K562 (cell line): ENCODE measurements at regions not wholly inside any gene's neighbourhood (a gene's known extent, or its start where the extent isn't known, plus 50 kb on each side); places are given as distances from the start of the nearest gene placed in this dataset.

ENCODE experiments used
- ATAC-seq: fragments of 200-7000 bp; cut with Tn5 transposase; 3 replicates; pipeline ENCODE4 v1.9.1; 2020; ENCODE audit warnings: moderate library complexity
- BruUV-seq: library from RNA; stranded (reverse); fragments of 400-500 nt; replicated peaks from 2 replicates; lab custom pipeline; 2021; lab: Mats Ljungman, UMichigan
- CTCF ChIA-PET: fragments of 300-600 bp; formaldehyde crosslinking; extraction: SDS; loops from one replicate; lab custom pipeline; 2021; ENCODE audit warnings: low intra/inter-chr PET ratio; lab: Yijun Ruan, JAX
- POLR2A ChIA-PET: fragments of 300-600, 350-650 bp; sonication (Branson Sonifier 250); formaldehyde crosslinking; extraction: SDS; loops from one replicate; lab custom pipeline; 2021; ENCODE audit warnings: antibody characterized with exemption, inconsistent platforms; lab: Yijun Ruan, JAX
- DNase-seq, 4 experiments: peaks; one replicate each; pipeline versions ENCODE4 v3.0.0 to v3.0.0-alpha.2; 2011 to 2018; ENCODE audit warnings: low spot score in 3 of 4, mixed read lengths in 3 of 4; ENCODE audit errors: extremely low read depth in 1 of 4
- FAIRE-seq: peaks from 2 replicates; lab custom pipeline; 2011; peaks lifted over from hg19 to GRCh38; lab: Jason Lieb, UNC
- H2AFZ ChIP-seq: 2 replicates; pipeline ENCODE4 v1.6.0; 2011; ENCODE audit warnings: low read depth, low read length, control low read depth, inconsistent platforms
- H3K27ac ChIP-seq: fragments of 200-600 bp; 3 replicates; pipeline ENCODE4 v1.8.0; 2011; ENCODE audit warnings: low read depth, mild to moderate bottlenecking, control low read depth, inconsistent platforms, low read length, moderate library complexity, mixed read lengths; ENCODE audit errors: extremely low read depth
- H3K27me3 ChIP-seq, 2 experiments: fragments of 300-600 bp in 1 of 2; 2 replicates in 1 of 2; 3 replicates in 1 of 2; pipeline versions ENCODE4 v1.6.0 to v1.8.0; 2011; ENCODE audit warnings: inconsistent platforms in 2 of 2, low read length in 2 of 2, mild to moderate bottlenecking in 1 of 2, mixed read lengths in 1 of 2, moderate library complexity in 1 of 2; ENCODE audit not compliant: control insufficient read depth in 2 of 2, insufficient read depth in 2 of 2
- H3K36me3 ChIP-seq: fragments of 300-600 bp; 3 replicates; pipeline ENCODE4 v1.8.0; 2011; ENCODE audit warnings: mild to moderate bottlenecking, low read length, inconsistent platforms; ENCODE audit not compliant: control insufficient read depth, insufficient read depth
- H3K4me1 ChIP-seq, 2 experiments: fragments of 200-600 bp in 1 of 2; replicated peaks in 1 of 2; 2 replicates in 1 of 2; 3 replicates in 1 of 2; pipeline versions ENCODE4 v1.5.1 to v1.8.0; 2011; ENCODE audit warnings: inconsistent platforms in 2 of 2, low read length in 2 of 2, mild to moderate bottlenecking in 1 of 2, mixed read lengths in 1 of 2, moderate library complexity in 1 of 2; ENCODE audit not compliant: control insufficient read depth in 2 of 2, insufficient read depth in 2 of 2
- H3K4me2 ChIP-seq: 2 replicates; pipeline ENCODE4 v1.6.1; 2011; ENCODE audit warnings: low read length, control low read depth, inconsistent platforms, mixed read lengths; ENCODE audit not compliant: insufficient read depth
- H3K4me3 ChIP-seq: fragments of 200-600 bp; sonication (generic), shearing (Covaris generic); 2 replicates; pipeline ENCODE4 v1.5.1; 2016; ENCODE audit warnings: control low read depth, inconsistent platforms
- H3K79me2 ChIP-seq: fragments of 200-600 bp; 3 replicates; pipeline ENCODE4 v1.8.0; 2011; ENCODE audit warnings: low read length, inconsistent platforms; ENCODE audit not compliant: control insufficient read depth, insufficient read depth
- H3K9ac ChIP-seq, 2 experiments: 2 replicates each; pipeline versions ENCODE4 v1.6.0 to v1.6.1; 2011; ENCODE audit warnings: low read depth in 2 of 2, low read length in 2 of 2, control low read depth in 1 of 2, inconsistent platforms in 1 of 2, mild to moderate bottlenecking in 1 of 2, mixed read lengths in 1 of 2; ENCODE audit not compliant: insufficient read depth in 1 of 2
- H3K9me1 ChIP-seq: one replicate; pipeline ENCODE4 v1.6.0; 2011; ENCODE audit warnings: inconsistent platforms, mild to moderate bottlenecking, low read length, moderate library complexity; ENCODE audit not compliant: control insufficient read depth, insufficient read depth
- H3K9me3 ChIP-seq: replicated peaks from 2 replicates; pipeline ENCODE4 v1.5.1; 2011; ENCODE audit warnings: low read depth, low read length, inconsistent platforms; ENCODE audit not compliant: control insufficient read depth, insufficient read depth
- H4K20me1 ChIP-seq: replicated peaks from 2 replicates; pipeline ENCODE4 v1.6.1; 2011; ENCODE audit warnings: low read length, inconsistent platforms, mixed read lengths; ENCODE audit not compliant: control insufficient read depth, insufficient read depth
- CTBP1 ChIP-seq: fragments of 450-650 bp; IDR thresholded peaks from 2 replicates; pipeline ENCODE4 v1.6.1; 2016; ENCODE audit warnings: borderline replicate concordance
- ID3 ChIP-seq, 2 experiments: fragments of 250-450 bp in 1 of 2; fragments of 450-650 bp in 1 of 2; sonication (Bioruptor Pico) in 1 of 2; IDR thresholded peaks; 2 replicates each; pipeline versions ENCODE4 v1.6.1 to v1.8.0; 2016 to 2021; ENCODE audit warnings: mild to moderate bottlenecking in 2 of 2, moderate library complexity in 2 of 2, missing compliant biosample characterization in 1 of 2, missing genetic modification characterization in 1 of 2
- KLF1 ChIP-seq: fragments of 450-650 bp; IDR thresholded peaks from 2 replicates; pipeline ENCODE4 v1.6.1; 2016; ENCODE audit warnings: missing genetic modification characterization, missing compliant biosample characterization
- LEF1 ChIP-seq: fragments of 450-650 bp; IDR thresholded peaks from 2 replicates; pipeline ENCODE4 v1.6.1; 2016; ENCODE audit warnings: mild to moderate bottlenecking
- PHB2 ChIP-seq: fragments of 450-650 bp; IDR thresholded peaks from 2 replicates; pipeline ENCODE4 v1.6.1; 2017; ENCODE audit warnings: low read depth
- POLR2G ChIP-seq: fragments of 200-400 bp; formaldehyde crosslinking; IDR thresholded peaks from 2 replicates; pipeline ENCODE4 v1.6.1; 2017; ENCODE audit warnings: low read depth, mild to moderate bottlenecking, antibody characterized with exemption, low read length, moderate library complexity
- ZFP30 ChIP-seq: fragments of 250-450 bp; sonication (Bioruptor Pico); IDR thresholded peaks from 2 replicates; pipeline ENCODE4 v1.8.0; 2022; ENCODE audit warnings: moderate library complexity, mild to moderate bottlenecking, inconsistent platforms, borderline replicate concordance
- ZNF408 ChIP-seq: fragments of 250-450 bp; sonication (Bioruptor Pico); IDR thresholded peaks from 2 replicates; pipeline ENCODE4 v1.4.0; 2020; ENCODE audit warnings: low read depth, mild to moderate bottlenecking, moderate library complexity
- WGBS: fragments of 100-300 bp; shearing (Covaris generic); methylation state at CpG from one replicate; pipeline ENCODE4 v1.1.6; 2016; ENCODE audit warnings: low coverage, mixed read lengths; ENCODE audit not compliant: insufficient coverage; ENCODE audit errors: missing lambda C conversion rate; 5-methylcytosine and 5-hydroxymethylcytosine counted together
- in situ Hi-C: fragments of 300-500 bp; cut with MboI; formaldehyde crosslinking; loops from 4 replicates; pipeline ENCODE4 v1.15.0; 2018; ENCODE audit warnings: inconsistent platforms, mixed read lengths
- intact Hi-C: fragments of 100-400 bp; cut with micrococcal nuclease; formaldehyde crosslinking; loops from 2 replicates; pipeline ENCODE4 v1.14.2; 2022
- TF ChIP-seq, protein P1 (sequence below): fragments of 250-450 bp; sonication (Bioruptor Pico); IDR thresholded peaks from 2 replicates; pipeline ENCODE4 v1.4.0; 2020

GRCh38 chr12:91846466-91847055 lies 299.1 kb downstream of the BTG1 start:
- Histone ChIP-seq H3K27ac (no peak overlapping the region), H3K4me3 (no peak overlapping the region), H3K9ac (no peak overlapping the region), H3K27me3 (no peaks in the 10 kb centered on the region), H3K4me1 (no peaks in the 10 kb centered on the region), H3K36me3 (no peaks in the 10 kb centered on the region; the same call in 2 of the 3 replicates), H4K20me1 (no peaks in the 10 kb centered on the region), H3K4me2 (no peak overlapping the region), H3K9me3 (no peaks in the 10 kb centered on the region), H3K79me2 (no peaks in the 10 kb centered on the region), H2AFZ (no peak overlapping the region), H3K9me1 (no peaks in the 10 kb centered on the region)
- ChIA-PET CTCF (no interaction called here), POLR2A (no interaction called here)
- DNase-seq: no peak
- intact Hi-C loops (no loop called here), in situ Hi-C loops (no loop called here)
- ATAC-seq: no peak
- no TSS peak for BruUV-seq
- TF ChIP-seq KLF1 (tag) (no peak), ZFP30 (CRISPR knock-in tag) (no peak), ZNF408 (CRISPR knock-in tag) (no peak), LEF1 (no peak), PHB2 (no peak), POLR2G (no peak), ID3 (CRISPR knock-in tag; IDR thresholded peaks at IDR 0.05) (no peak), ID3 (tag; IDR thresholded peaks at IDR 0.05) (no peak), CTBP1 (no peak)
- TF ChIP-seq, protein P1, sequence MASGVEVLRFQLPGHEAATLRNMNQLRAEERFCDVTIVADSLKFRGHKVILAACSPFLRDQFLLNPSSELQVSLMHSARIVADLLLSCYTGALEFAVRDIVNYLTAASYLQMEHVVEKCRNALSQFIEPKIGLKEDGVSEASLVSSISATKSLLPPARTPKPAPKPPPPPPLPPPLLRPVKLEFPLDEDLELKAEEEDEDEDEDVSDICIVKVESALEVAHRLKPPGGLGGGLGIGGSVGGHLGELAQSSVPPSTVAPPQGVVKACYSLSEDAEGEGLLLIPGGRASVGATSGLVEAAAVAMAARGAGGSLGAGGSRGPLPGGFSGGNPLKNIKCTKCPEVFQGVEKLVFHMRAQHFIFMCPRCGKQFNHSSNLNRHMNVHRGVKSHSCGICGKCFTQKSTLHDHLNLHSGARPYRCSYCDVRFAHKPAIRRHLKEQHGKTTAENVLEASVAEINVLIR: no peak
- FAIRE-seq: peak; percentile 32
- WGBS: 88% methylated on average over 1 of the region's 1 CpG
